HTR-8/SVneo (cell line): ENCODE measurements at regions not wholly inside any gene's neighbourhood (a gene's known extent, or its start where the extent isn't known, plus 50 kb on each side); places are given as distances from the start of the nearest gene placed in this dataset.

Experiments used
- DNase-seq: peaks from one replicate; pipeline ENCODE4 v3.0.0; 2011; ENCODE audit warnings: low spot score, mixed read lengths; ENCODE audit not compliant: insufficient read length
- FAIRE-seq: peaks from 2 replicates; lab custom pipeline; 2011; peaks lifted over from hg19 to GRCh38; lab: Jason Lieb, UNC

DNA sequence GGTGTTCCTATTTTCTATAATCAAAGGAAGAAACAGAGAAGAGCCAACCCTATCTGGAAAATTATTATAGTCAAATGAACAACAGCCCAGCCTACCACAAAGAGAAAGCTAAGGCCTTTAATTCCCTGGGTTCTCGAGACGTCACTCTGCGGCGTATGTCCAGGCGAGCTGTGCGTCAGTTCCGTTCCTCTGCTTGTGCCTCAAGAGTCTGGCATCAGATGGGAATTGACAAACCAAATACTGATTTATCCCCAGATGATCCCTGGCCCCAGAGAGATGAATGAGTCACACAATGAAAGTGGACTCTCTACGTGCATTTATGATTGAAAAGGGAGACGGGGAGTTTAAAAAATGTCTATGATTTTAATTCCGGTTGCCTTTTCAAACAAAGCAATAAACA lies 151.6 kb upstream of the PDE10A start:
- no peak for DNase-seq
- FAIRE-seq: no peak

DNA sequence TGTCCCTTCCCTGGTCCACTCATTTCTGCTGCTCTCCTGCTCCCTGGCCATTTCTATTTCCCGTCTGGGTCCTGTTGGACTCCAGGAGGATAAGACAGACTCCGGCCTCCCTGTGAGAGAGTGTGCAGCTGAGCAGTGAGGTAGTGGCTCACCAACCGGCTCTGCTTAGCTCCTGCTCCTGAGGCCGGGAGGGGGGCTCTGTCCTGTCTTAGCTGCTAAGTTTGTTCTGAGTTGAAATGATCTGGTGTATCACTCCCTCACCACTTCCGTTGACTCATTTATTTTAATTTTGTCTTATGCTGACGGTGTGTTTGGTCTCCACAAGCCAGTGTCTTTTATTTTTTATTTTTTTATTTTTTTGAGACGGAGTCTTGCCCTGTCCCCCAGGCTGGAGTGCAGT lies 148.5 kb upstream of the PDE10A start:
- no peak for DNase-seq
- no peak for FAIRE-seq

GRCh38 chr6:165808021-165808420 lies 145.0 kb upstream of the PDE10A start:
- no peak for DNase-seq
- no peak for FAIRE-seq

DNA sequence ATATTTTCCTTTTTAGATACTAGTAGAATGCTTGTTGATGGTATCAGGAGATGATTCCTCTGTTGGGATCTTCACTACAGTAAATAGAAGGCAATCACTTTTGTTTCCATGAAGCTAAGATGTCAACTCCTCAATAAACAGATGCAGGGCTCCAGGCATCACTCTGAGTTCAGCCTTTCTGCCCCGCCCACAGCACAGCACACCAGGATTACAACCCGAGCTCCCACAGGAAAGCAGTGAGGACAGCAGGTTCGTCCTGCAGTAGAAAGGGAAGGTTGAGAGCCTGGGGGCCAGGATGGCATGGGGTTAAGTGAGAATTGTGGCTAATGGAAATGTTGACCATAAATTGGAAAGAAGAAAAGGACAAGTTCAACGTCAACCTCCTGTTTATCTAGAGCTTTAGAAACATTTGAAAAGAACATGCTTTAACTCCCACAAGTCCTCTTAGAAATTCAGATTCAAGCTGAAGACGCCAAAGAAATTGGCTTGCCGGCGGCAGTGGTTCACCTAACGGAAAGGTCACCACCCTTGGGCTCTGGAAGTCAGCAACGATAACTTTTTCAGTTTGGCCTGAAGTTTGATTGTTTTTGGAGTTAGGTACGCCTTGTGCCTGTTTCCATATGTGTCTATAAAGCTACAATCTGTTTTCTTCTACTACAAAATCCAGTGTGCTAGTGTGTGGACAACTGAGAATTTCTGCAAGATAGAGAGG lies 144.4 kb upstream of the PDE10A start:
- FAIRE-seq (no peak), DNase-seq (no peak)

DNA sequence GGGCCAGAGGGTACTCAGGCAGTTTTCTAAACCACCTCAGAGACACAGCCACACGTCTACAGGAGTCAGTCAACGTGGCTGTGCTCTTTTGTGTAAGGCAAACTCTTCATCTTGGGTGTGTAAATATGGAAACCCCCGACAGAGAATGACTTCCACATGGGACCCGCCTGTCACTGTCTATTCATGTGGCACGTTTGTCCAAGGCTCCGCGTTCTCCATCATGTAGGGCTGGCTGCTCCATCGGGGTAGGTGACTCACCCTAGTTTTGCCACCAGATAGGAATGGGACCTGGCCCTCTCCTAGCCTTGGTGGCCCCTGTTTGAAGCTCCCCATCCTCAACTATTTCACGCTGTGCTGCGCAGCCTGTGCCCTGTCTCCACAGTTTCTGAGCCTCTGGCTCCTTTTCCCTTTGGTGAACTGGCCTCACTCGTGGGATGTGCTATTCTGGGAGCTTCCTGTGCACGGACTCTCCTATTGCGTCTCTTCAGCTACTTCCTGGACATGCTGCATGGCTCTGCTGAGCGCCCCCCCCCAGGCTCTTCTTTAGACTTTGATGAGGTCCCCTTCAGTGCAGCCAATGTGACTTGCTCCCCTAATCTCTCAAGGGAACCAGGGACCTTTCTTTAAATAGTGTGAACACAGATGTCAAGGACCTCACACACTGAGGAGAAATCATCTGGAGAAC lies 143.2 kb upstream of the PDE10A start:
- DNase-seq (no peak), FAIRE-seq (no peak)

DNA sequence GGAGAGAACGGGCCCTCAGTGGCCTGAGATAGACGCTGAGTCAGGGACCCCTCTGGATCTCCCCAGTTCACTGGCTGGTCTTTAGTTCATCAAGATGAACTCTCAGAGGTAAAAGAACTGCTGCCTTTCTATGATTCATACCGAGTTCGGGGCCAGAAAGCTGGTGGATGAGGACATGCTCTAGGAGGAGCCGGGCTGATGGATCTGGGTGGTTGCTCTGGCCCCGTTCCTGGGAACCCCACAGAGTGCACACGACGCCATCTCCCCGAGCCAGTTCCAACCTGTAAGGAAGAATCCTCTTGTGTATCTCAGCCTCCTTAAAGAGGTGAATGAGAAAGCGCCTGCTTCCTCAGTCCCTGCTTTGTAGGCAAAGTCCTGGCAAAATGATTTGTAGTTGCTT lies 142.6 kb upstream of the PDE10A start:
- DNase-seq (no peak), FAIRE-seq (no peak)

- FAIRE-seq: no peak
Observed at GRCh38 chr6:165805067-165805555, 142.1 kb upstream of the PDE10A start.

DNA sequence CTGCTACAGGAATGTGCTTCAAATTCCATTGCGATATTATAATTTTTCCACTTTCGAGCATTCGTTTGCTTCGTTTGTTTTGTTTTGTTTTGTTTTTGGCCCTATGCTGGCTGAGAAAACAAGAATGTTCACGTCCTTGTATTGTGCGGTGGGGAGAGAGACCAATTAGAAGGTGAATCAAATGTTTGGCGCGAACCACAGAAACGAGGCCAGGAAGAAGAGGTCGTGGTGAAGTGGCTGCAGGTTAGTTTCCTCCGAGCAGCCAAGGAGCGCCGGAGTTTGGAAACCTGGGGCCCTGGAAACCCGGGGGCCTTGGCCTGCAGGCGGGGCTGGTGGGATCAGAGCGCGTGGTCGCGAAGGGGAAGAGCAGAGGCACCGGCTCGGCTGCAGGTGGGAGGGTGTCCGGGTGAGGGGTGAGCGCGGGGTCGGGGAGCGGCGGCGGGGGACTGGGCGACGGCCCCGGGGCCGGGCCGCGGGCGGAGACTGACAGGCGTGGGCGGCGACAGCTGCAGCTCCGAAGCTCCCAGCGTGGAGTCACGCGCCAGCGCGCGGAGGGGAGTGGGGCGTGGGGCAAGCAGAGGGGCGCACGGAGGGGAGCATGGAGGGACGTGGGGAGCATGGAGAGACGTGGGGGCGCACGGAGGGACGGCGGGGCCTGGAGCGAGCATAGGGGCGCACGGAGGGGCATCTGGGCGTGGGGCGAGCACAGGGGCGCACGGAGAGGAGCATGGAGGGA lies 141.5 kb upstream of the PDE10A start:
- FAIRE-seq (no peak), DNase-seq (no peak)

More at GRCh38 chr6:165805067-165805555, 142.1 kb upstream of the PDE10A start:
- no peak for DNase-seq

DNA sequence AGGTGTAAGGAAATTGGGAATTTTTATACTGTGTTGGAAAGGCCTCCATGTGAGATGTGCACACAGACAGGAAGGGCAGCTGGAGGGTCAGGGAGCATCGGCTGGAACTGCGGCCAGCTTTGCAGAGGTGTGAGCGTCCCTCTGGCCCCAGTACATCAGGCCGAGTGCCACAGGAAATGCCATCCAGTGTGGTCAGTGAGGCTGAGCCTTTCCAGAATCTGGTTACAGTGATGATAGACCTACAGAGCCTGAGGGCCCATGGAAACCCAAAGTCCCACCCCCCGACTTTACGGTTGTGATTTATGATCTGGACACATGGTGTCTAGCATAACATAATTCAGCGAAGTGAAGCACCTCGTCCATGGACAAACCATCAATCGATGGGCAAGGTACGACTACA lies 137.3 kb upstream of the PDE10A start:
- FAIRE-seq (no peak), DNase-seq (peak; percentile 56)

DNA sequence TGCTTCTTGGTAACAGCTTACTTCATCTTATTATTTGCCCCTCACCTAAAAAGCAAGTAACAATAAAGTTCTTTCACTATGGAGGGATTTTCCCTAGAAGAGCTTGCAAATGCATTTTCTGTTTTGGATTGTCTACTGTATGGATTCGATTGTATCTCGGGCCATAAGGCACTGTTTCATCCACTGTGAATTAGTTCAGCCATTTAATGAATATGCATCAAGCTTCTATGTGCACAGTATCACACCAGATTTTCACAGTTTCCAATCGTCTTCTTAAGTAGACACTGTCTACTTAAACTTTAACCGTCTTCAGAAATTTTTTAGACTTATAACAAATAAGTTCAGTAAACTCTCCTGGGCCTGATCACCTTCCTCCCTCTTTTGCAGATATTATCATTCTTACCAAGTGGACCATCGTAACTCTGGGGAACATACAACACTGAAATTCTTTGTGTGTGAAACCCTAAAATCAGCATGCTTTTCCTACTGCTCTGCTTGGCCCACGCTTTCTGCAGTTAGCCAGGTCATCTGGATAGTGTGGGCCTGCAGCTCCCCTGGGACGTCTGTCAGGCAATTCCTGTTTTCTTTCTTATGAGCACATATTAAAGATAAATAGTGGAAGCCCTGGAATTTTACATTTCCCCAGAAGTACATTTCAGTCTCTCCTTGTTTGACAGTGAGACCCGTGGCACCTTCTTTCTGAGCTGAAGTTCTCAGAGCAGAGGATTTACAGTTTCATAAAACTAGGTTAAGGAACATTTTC lies 136.5 kb upstream of the PDE10A start:
- FAIRE-seq (no peak), DNase-seq (no peak)

GRCh38 chr6:165798991-165799390 lies 135.9 kb upstream of the PDE10A start:
- DNase-seq: no peak
- FAIRE-seq: no peak

GRCh38 chr6:165794179-165794601 lies 131.1 kb upstream of the PDE10A start:
- DNase-seq: no peak
- peak; percentile 89 for FAIRE-seq

- FAIRE-seq: no peak
- DNase-seq: no peak
Observed at GRCh38 chr6:165793287-165793825, 130.3 kb upstream of the PDE10A start.

DNA sequence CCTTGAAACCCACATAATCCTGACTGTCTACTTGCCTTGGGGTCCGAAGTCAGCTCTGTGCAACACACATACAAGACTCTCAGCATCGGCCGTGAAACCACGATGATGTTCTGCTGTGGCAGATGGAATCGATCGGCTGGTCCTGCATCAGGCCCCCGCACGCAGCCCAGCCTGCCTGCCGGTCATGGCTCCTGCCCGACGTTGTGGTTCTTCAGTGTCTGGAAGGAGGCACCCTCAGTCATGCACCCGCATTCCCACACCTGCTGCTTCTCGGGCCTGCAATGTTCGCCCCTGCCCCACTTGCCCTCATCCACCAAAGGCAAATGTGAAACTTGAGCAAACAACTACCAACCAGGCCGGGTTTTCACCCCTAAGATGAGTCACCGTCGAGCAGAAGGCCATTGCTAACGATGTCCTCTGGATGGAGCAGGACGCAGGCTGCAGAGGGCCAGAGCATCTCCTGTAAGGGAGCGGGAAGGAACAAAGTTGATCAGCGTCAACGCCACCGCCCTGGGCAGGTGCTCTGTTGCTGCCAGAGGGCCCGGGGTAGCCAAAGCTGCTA lies 128.9 kb upstream of the PDE10A start:
- FAIRE-seq: no peak
- DNase-seq: no peak

- DNase-seq (no peak), FAIRE-seq (no peak)
Observed at GRCh38 chr6:165791306-165791705, 128.3 kb upstream of the PDE10A start.

- DNase-seq: no peak
- no peak for FAIRE-seq
Observed at GRCh38 chr6:165782812-165783211, 119.8 kb upstream of the PDE10A start.

- DNase-seq: no peak
- FAIRE-seq: no peak
Observed at GRCh38 chr6:165782134-165782533, 119.1 kb upstream of the PDE10A start.

DNA sequence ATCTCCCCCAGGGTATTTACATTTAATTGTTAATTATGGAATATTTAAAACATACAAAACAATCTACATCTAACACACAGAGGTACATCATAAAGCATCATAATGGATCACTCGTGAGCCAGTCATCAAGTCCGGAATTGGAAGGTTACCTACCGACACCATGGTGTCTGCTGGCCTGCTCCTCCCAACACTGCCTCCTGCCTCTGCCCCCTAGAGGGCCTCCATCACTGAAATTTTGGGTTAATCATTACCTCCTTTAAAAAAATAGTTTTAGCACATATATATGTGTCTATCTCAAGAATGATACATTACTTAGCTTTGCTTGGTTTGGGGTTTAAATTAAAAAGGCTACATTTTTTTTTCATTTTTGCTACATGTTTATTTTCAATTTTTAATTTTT lies 114.6 kb upstream of the PDE10A start:
- DNase-seq (no peak), FAIRE-seq (no peak)

- FAIRE-seq: no peak
- no peak for DNase-seq
Observed at GRCh38 chr6:165776691-165777090, 113.7 kb upstream of the PDE10A start.

- FAIRE-seq (no peak), DNase-seq (no peak)
Observed at GRCh38 chr6:165775721-165776120, 112.7 kb upstream of the PDE10A start.
